Mammary epithelial cell (primary cell): ENCODE measurements at regions not wholly inside any gene's neighbourhood (a gene's known extent, or its start where the extent isn't known, plus 50 kb on each side); places are given as distances from the start of the nearest gene placed in this dataset.

Experiments
- EZH2 ChIP-seq: IDR thresholded peaks from 2 replicates; pipeline ENCODE4 v1.6.1; 2012; ENCODE audit warnings: low read length, inconsistent platforms, borderline replicate concordance
- TF ChIP-seq, protein P1 (sequence below), 2 donors: IDR thresholded peaks in 1 of 2; conservative IDR thresholded peaks in 1 of 2; 2 replicates each; pipeline ENCODE4 v1.5.1; 2011 to 2012; ENCODE audit warnings: inconsistent platforms in 2 of 2, low read length in 2 of 2, mild to moderate bottlenecking in 2 of 2, control low read depth in 1 of 2, low read depth in 1 of 2; ENCODE audit not compliant: insufficient read depth in 1 of 2; ENCODE audit errors: extremely low read depth in 1 of 2

- TF ChIP-seq, protein P1, sequence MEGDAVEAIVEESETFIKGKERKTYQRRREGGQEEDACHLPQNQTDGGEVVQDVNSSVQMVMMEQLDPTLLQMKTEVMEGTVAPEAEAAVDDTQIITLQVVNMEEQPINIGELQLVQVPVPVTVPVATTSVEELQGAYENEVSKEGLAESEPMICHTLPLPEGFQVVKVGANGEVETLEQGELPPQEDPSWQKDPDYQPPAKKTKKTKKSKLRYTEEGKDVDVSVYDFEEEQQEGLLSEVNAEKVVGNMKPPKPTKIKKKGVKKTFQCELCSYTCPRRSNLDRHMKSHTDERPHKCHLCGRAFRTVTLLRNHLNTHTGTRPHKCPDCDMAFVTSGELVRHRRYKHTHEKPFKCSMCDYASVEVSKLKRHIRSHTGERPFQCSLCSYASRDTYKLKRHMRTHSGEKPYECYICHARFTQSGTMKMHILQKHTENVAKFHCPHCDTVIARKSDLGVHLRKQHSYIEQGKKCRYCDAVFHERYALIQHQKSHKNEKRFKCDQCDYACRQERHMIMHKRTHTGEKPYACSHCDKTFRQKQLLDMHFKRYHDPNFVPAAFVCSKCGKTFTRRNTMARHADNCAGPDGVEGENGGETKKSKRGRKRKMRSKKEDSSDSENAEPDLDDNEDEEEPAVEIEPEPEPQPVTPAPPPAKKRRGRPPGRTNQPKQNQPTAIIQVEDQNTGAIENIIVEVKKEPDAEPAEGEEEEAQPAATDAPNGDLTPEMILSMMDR (conservative IDR thresholded peaks at IDR 0.05 in 1 of 2, IDR thresholded peaks at IDR 0.05 in 1 of 2; ENCODE audit: extremely low read depth in 1 of 2, insufficient read depth in 1 of 2, low read depth in 1 of 2, low read length in 2 of 2): no peak
- no peak for TF ChIP-seq EZH2
Measured at GRCh38 chr1:25099343-25099951, 132.9 kb downstream of the SYF2 start.
